C4-2B (cell line): ENCODE measurements at regions not wholly inside any gene's neighbourhood (a gene's known extent, or its start where the extent isn't known, plus 50 kb on each side); places are given as distances from the start of the nearest gene placed in this dataset.

Experiments
- H3K27ac ChIP-seq: fragments of 450-650 bp; 2 replicates; pipeline ENCODE4 v1.5.1; 2017
- CTCF ChIP-seq: fragments of 450-650 bp; conservative IDR thresholded peaks from 2 replicates; pipeline ENCODE4 v1.5.1; 2017; ENCODE audit warnings: mild to moderate bottlenecking
- ZFX ChIP-seq: fragments of 450-650 bp; IDR thresholded peaks from 2 replicates; pipeline ENCODE4 v1.6.1; 2017

DNA sequence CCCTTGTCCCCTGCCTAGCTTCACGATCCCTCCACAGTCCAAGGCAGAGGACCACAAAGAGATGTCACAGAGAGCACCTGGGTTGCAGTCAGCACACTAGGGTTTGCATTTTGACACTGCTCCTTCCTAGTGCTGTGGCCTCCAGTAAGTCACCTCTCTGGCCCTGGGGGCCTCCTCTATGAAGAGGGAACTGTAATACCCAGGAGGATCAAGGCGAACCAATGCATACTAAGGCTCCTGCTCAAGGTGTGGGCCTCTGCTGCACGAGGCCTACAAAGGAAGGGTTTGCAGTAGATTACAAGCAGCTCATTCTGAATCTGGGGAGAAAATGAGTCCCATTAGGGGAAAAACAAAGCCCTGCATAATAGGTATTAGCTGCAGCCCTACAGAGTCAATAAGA is 72.3 kb upstream of the FZD7 start:
- no peak overlapping the region for H3K27ac ChIP-seq
- TF ChIP-seq ZFX (no peak), CTCF (no peak)

DNA sequence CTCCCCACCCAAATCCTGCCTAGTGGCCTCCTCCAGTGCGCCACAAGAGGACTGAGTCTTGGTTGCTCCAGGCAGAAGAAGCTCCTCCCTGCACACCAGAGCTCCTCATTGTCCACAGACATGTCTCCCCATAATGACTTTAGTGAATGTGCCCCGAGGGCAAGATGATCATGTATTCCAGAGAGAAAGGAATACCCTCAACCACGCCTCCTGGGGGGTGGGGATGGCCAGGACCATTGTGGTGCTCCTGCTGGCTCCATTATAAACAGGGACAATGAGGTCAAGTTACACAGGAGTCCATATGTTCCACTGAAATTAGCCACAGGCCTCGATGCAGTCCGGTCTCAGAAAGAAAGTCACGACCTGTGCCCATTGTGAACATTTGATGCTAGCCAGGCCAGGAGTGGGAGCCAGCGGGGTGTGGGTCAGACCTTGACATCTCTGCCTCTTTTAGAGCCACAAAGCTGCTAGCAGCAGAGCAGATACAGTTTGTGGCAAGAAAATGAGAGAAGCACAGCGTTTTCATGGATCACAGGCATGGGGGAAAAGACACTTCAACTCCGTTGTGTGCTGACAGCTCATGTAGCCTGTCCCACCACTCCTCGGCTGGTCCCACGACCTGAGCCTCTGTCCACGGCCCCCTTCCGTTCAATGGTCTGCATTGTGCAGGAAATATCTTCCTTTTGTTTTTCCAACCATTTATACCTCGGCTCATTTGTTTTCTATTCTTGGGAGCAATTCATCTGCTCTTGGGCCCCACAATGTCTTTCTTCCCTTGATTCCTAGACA is 70.7 kb upstream of the FZD7 start:
- TF ChIP-seq CTCF (no peak), ZFX (no peak)

DNA sequence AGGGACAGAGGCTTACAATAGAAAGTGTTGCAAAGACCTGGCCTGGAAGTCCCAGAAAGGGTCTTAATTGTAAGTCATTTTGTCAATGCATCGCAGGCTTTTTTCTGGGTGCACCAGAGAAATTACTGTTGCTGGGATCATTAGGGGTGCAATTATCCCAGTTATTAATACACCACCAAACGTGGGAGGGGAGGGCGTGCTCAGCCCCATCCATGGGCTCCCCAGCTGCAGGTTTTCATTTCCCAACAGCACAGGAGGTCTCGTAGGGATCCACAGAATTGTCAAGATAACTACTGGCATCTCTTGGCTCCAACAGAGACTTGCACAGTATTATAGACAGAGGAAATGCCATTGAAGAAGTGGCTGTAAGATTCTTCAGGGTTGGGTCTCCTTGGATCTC is 69.6 kb upstream of the FZD7 start:
- TF ChIP-seq ZFX (no peak), CTCF (no peak)
- H3K27ac ChIP-seq = no peak overlapping the region

More for the DNA sequence above, 70.7 kb upstream of the FZD7 start:
- no peak overlapping the region for H3K27ac ChIP-seq

- TF ChIP-seq CTCF (no peak), ZFX (no peak)
- 0 out of 2 replicates have a peak overlapping the region, but pooled peaks have one; percentile 28 for H3K27ac ChIP-seq
These were observed 68.9 kb upstream of the FZD7 start for GRCh38 chr2:201964631-201965206.

- TF ChIP-seq ZFX (no peak), CTCF (no peak)
- peak overlapping the region; percentile 28; the same call in 1 of the 2 replicates for H3K27ac ChIP-seq
These were observed 68.1 kb upstream of the FZD7 start for GRCh38 chr2:201965550-201965949.

DNA sequence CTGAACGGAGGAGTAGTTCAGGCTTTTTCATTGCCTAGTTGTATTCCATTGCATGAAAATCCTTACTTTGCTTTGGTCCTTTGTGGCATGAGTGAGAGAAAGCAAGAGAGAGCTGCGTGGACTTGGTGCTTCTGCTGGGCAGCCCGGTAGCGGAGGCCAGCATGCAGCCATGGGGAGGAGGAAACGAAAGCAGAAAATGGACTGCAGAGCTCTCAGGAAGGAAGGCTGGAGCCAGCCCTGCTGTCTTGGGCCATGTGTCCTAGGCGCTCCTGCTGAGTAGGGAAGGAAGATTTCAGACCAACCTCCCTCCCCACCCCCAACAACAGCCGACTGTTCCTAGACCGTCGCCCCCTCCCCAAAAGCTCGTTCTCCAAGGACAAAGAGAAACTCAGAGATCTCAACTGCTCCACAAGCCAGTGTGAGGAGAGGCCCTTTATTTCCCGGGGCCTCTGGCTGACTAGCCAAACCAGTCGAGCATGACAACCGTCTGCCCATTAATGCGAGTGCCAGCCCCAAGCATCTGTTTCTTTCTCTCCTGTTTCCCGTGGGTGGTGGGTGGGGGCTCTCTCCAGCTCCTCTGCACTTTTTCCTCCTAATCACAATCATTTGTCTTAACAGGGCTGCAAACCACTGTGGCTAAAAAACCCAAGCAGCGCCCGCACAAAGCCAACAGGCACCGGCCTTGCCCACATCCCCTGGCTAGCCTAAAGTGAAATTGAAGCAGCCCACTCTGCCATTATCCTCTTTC is 66.8 kb upstream of the FZD7 start:
- TF ChIP-seq CTCF (no peak), ZFX (no peak)
- peak overlapping the region; percentile 28; the same call in 1 of the 2 replicates for H3K27ac ChIP-seq

DNA sequence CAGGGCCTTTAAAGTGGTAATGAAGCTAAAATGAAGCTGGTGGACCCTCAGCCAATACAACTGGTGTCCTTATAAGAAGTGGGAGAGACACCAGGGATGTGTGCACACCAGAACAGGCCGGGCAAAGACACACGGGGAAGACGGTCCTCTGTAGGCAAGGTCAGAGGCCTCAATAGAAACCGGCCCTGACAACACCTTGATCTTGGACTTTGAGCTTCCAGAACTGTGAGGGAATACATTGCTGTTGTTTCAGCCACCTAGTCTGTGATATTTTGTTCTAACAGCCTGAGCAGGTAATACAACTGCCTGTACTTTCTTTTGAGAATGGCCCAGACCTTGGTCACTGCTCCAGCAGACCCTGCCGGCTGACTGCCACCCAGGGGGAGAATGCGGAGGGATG is 65.6 kb upstream of the FZD7 start:
- no peak overlapping the region for H3K27ac ChIP-seq
- TF ChIP-seq ZFX (no peak), CTCF (no peak)
